HG02588 (cell line): ENCODE measurements at regions not wholly inside any gene's neighbourhood (a gene's known extent, or its start where the extent isn't known, plus 50 kb on each side); places are given as distances from the start of the nearest gene placed in this dataset.
"Not testable (repeated sequence)": the region's sequence is repeated elsewhere in the genome, so short reads cannot be mapped to it uniquely, and the experiment has no call there.

Source experiments
- ATAC-seq: cut with Tn5 transposase; IDR thresholded peaks from one replicate; pipeline ENCODE4 v1.9.1; 2021; ENCODE audit warnings: mild to moderate bottlenecking, moderate library complexity; ENCODE audit not compliant: unreplicated experiment

- no peak for ATAC-seq
These were observed 213.3 kb upstream of the CXCR4 start for GRCh38 chr2:136331226-136331625.

GRCh38 chr2:136328207-136328795, 210.4 kb upstream of the CXCR4 start:
- ATAC-seq: no peak

- ATAC-seq: peak; percentile 78
These were observed 209.4 kb upstream of the CXCR4 start for GRCh38 chr2:136327162-136327852.

GRCh38 chr2:136325844-136326331, 207.9 kb upstream of the CXCR4 start:
- ATAC-seq: no peak

- no peak for ATAC-seq
These were observed 207.0 kb upstream of the CXCR4 start for GRCh38 chr2:136324966-136325365.

GRCh38 chr2:136323935-136324334, 206.0 kb upstream of the CXCR4 start:
- ATAC-seq: no peak

- no peak for ATAC-seq
These were observed 205.2 kb upstream of the CXCR4 start for GRCh38 chr2:136323195-136323594.

- ATAC-seq: no peak
These were observed 204.5 kb upstream of the CXCR4 start for GRCh38 chr2:136322428-136322827.

- ATAC-seq: no peak
These were observed 201.7 kb upstream of the CXCR4 start for GRCh38 chr2:136319651-136320050.

- ATAC-seq: no peak
These were observed 201.3 kb upstream of the CXCR4 start for GRCh38 chr2:136319237-136319636.

- ATAC-seq: no peak
These were observed 196.3 kb upstream of the CXCR4 start for GRCh38 chr2:136314240-136314639.

GRCh38 chr2:136312568-136312967, 194.6 kb upstream of the CXCR4 start:
- ATAC-seq: not testable (repeated sequence)

GRCh38 chr2:136310797-136311603, 193.1 kb upstream of the CXCR4 start:
- no peak for ATAC-seq

- ATAC-seq: peak; percentile 57
These were observed 192.1 kb upstream of the CXCR4 start for GRCh38 chr2:136310005-136310495.

- no peak for ATAC-seq
These were observed 190.7 kb upstream of the CXCR4 start for GRCh38 chr2:136308611-136309010.

- no peak for ATAC-seq
These were observed 188.9 kb upstream of the CXCR4 start for GRCh38 chr2:136306836-136307235.

- peak; percentile 68 for ATAC-seq
These were observed 187.7 kb upstream of the CXCR4 start for GRCh38 chr2:136305517-136306192.

- no peak for ATAC-seq
These were observed 183.1 kb upstream of the CXCR4 start for GRCh38 chr2:136301006-136301405.

GRCh38 chr2:136298631-136299030, 180.7 kb upstream of the CXCR4 start:
- no peak for ATAC-seq

- ATAC-seq: no peak
These were observed 180.0 kb upstream of the CXCR4 start for GRCh38 chr2:136297994-136298393.

- ATAC-seq: no peak
These were observed 179.4 kb upstream of the CXCR4 start for GRCh38 chr2:136297312-136297711.
